ENCODE measurements at regions not wholly inside any gene's neighbourhood (a gene's known extent, or its start where the extent isn't known, plus 50 kb on each side); places are given as distances from the start of the nearest gene placed in this dataset.
A peak's percentile ranks its signal among the peaks of the same experiment; 100 is the strongest.

DNA sequence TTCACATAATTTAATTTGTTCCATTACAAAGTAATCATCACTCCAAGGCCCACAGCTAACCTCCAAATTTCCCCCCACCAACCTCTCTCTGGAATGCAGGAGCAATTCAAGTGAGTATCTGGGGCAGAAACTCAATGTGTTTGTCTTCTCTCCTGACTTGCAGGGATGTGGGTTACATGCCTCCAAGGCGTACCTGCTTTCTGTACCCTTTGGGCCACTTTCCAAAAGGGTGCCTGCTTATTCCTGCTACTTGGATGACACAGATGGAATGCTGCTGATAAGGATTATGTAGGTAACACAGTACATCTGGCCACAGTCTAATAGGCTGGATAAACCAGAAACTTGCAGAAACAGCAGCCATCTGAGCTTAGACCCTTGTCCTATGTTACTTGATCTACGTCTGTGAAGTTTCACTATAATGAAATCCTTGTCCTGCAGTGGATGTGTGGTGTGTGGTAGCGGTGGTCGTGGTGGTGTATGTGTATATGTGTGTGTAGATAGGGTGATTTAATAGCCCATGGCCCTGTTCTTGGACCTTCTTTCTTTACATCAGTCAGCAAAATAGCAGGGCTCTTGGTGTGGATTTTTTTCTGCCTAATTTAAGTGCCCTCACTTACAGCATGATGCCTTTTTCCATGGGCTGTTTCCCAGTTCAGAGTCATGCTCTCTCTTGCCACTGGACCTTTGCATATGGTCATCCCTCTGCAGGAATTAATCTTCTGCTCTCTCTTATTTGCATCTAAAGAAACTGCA lies 175.9 kb downstream of the ZDHHC21 start:
- no peak for FAIRE-seq

DNA sequence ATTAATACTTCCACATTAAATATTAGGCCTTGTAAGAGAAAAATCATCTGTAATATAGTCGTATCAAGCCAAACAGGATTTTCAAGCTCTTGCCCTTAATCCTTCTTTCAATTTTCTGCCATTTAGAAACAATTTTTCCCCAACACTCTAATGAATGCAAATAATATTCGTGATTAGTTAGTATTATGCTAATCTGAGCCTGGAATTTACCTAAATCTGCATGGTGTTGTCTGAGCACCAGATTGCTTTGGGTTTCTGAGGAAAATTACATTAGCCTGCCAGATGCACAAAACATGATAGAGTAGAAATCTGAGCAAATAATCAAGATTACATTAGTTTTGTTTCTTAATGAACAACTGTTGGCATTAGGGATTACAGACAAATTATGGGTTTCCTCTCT lies 176.6 kb downstream of the ZDHHC21 start:
- FAIRE-seq: no peak

DNA sequence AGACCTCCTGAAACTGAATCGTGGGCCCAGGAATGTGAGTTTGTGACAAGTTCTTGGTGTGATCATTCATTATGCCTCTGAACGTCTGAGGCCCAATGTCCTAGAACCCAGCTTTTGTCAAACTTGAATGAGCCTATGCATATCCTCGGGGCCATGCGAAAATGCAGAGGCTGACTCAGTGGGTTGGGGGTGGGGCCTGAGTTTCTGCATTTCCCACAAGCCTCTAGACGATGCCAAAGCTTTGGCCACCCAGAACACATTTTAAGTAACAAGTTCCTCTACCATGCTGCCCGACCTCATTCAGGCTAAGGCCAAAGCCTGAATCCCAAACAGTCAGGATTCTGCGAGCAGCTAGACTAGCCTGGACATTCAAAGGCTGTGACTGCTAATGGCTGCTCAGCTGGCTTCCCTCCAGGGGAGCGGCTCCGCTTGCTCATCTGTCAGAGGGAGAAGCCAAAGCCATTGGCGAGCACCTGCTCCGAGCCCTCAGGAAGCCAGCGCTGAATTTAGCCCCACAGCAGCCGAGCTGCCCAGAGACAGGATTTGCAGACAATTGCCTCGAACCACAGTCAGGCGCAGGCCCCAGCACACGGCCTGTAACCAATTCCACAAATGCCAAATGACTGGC lies 177.5 kb downstream of the ZDHHC21 start:
- no peak for FAIRE-seq

DNA sequence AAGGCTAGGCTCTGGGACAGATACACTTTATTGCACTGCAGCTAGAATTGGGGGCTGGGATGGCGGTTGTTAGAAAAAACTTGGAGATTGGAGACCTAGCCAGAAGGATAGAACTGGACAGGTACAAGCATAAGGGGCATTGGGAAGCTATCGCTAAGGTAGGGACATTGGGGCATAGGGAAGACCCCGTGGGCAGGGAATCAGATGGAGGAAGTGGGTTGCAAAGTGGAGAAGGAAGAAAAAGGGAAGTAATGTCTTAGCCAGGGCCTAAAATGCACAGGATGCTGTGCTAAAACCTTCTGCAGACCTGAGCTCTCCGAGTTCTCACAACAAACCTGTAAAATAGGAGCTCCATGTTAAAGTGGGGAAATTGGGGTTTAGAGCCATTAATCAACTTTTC lies 178.2 kb downstream of the ZDHHC21 start:
- FAIRE-seq: no peak

DNA sequence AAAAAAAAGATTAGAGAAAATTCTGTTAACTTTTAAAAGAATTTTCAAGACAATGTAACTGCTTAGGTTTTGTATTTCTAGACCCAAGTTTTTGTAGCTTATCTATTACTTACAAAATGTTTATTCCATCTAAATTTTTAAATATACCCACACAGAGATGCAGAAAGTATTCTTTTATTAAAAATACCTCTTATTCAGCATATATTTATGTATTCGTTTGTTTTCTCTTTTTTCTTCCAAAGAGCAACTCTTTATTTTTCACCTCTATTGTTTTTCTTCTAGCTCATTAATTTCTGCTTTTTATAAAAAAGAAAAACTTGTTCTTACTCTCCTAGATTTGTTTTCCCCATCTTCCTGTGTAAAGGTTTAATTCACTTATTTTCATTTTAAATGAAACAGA lies 180.3 kb downstream of the ZDHHC21 start:
- FAIRE-seq: peak; percentile 35

DNA sequence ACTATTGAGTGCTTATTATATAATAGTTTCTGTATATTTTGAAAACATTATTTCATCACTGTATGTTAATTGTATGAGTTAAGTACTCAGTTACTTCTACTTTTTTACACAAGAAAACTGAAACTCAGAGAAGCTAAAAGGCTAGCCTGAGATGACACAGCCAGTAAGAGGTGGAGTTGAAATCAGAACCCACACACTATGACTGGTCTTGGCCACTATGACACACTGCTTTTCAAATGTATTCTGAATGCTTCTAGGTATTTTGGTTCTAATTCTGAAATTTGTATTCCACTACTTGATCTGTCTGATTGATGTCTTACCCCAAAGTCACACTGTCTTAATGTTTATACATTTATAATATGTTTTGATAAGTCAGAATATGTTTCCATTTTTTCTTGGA lies 181.8 kb downstream of the ZDHHC21 start:
- FAIRE-seq: no peak

DNA sequence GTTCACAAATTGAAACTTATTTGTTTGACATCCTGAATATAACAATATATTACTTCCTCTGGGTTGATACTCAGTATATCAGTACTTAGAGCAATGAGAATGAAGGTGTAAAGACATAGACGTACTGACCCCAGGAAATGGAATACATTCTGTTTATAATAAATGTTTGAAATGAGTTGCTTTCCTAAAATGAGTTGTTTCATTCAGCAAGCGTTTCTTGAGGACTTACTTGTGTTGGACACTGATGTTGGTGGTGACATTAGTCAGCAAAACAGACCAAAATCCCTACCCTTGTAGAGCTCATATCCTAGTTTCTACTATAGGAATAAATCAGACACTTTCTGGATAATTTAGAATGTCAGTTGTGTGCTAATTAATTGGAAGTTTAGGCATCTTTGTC lies 184.3 kb downstream of the ZDHHC21 start:
- no peak for FAIRE-seq

DNA sequence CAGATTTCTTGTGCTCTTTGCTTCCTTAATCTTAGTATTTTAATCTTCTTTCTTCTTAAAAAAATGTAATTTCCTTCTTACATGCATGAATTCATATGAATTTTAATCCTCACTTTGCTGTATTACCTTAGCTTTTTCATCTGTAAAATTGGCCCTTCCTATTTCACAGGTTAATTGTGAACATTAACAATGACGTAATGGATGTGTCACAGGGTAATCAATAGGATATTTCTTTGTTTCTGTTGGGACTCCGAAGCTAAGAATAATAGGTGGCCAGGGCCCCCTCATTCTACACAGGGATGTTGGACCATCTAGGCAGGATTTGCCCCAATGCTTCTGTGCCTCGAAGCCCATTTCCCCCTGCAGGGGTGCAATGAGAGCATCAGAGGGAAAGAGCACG lies 187.4 kb upstream of the NFIB start:
- no peak for FAIRE-seq

DNA sequence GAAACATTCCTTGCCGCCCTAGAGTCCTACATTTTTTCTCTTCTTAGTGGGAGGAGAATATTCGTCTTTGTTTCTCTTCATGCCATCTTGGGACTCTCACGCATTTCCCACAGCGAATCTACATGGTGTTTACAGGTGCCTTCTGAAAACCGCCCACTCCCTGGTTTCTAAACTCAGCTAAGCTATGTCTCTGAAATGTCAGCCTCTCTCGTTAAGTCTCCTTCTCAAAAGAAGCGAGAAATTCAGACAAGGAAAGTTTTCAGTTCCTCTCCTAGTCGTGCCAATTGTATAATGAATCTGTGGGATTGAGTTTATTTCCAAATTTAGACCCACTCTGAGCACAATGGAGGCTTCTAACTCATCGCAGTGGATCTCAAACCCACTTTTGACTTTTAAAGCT lies 186.8 kb upstream of the NFIB start:
- FAIRE-seq: no peak

DNA sequence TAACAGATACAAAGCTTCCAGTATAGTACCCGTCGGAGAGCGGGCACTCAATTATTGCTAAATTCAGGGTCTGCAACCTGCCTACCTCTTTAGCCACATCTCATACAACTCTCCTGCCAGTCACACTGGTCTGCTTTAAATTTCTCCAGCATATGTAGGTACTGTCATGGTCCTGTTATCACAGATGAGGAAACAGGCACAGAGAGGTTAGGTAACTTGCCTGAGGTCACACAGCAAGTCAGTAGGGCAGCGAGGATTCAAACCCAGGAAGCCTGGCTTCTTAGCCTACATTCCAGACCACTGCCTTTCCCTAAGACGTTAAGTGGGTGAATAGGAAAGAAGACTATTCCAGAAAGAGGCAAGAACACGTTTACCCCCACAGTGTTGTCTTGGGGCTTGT lies 186.0 kb upstream of the NFIB start:
- no peak for FAIRE-seq

DNA sequence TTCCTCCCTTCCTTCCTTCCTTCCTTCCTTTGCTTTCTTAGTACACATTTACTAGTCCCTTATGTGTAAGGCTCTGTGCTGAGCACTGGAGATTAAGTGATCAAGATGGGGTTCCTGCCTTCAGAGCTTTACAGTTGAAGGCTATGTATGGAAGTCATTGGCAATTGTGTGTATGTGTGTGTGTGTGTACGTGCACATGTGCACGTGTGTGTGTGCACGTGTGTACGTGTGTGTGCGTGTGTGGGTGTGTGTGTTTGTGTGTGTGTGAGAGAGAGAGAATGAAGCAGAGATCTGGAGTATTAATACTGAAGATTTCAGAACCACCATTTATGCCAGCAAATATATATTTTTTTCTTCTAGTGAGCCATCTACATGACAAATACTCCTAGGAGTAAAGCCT lies 184.9 kb upstream of the NFIB start:
- no peak for FAIRE-seq

DNA sequence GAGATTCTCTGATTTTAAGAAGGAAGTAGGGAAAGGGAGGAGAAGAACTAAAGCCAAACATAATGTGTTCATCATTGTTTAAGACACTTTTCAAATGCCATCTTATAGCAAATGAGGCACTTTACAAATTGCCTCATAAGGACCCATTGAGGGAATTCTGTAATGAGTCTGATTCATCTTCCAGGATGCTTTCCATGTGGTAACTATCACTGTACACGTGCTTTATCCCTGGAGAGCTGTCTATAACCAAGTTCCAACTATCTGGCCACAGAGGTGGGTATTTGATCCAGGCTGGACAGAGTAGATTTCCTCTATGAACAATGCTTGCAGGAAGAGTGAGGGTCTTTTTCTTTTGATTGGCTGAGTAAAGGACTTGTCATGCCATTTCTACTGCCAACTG lies 183.5 kb upstream of the NFIB start:
- no peak for FAIRE-seq

DNA sequence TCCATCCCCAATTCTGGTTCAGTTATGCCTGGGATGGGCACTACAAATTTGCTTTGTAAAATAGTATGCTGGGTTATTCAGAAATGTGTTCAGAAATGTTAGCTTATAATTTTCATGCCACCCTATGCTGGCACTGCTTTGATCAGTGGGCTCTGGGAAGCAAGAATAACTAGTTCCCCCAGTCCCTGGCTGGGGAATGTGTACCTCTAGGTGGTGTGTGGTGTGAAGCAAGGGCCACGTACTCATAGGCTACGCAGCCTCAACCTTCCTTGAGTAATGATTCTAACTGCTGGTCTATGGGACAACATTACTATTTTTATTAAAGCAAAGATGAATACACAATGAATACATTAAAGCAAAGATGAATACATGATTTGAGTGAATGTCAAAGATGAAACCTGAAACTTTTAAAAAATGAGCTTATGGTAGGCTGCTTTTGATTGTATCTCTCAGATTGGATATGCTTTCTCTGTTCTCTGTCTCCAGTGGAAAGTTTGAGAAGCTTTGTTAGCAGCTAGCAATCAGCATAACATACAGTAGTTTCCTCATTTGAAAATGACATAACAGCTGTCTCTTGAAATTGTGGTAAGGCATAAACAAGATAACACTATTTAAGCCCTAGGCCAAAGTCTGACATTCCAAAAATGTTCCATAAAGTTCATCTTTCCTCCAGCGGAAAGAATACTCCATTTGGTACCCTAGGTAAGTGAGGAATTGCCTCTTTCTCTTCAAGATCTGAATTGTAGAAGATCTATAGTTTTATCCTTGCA lies 174.7 kb upstream of the NFIB start:
- FAIRE-seq: no peak

DNA sequence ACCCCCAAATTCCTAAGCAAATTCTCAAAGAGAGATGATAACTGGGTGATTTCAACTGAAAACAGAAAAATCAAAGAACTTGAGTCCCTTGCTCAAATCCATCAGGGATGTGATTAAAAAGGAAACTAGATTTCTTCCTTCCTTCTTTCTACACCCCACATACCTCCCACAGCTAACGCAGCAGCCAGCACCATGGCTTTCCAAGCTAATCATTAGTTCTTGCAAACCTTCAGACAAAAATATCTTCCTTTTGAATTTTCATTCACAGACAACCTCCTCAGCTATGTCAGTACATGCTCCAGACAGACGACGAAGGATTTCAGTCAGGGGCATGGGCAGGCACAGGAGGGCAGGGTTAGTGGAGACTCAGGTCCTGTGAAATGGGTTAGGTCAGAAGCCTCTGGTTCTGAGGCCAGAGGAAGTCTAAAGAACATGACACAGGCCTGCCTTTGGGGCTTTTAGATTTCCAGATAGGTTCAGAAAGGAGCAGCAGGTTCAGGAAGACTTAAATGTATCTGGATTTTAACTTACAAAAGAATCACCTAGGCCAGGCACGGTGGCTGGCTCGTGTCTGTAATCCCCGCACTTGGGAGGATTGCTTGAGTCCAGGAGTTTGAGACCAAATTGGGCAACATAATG lies 173.7 kb upstream of the NFIB start:
- FAIRE-seq: no peak

DNA sequence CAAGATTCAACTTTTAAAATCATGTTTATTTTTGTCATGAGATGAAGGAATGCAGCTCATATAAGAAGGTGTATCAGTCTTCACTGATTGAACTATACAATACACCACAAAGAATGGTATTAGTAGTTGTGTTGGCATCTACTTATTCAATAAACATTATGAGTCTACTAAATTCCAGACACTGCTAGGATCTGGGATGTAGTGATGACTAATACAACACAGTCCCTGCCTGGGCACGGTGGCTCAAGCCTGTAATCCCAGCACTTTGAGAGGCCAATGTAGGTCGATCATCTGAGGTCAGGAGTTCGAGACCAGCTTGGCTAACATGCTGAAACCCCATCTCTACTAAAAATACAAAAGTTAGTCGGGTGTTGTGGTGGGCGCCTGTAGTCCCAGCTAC lies 171.4 kb upstream of the NFIB start:
- no peak for FAIRE-seq

DNA sequence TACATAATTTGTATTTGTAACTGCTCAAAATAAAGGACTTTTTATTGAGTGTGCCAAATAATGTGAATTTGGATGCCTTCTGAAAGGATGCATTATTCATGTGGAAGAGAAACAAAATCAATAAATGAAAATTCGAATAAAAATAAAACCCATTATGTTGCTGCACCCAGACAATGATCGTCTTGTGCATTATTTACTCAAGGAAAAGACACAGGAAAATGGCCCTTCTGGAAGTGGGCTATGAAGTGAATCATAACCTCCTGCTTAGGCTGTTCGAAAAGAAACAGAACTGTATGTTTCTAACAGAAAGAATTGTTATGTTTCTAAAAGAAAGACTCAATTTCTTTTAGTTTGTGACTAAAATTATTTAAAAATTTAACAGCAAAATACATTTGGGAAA lies 168.9 kb upstream of the NFIB start:
- FAIRE-seq: no peak

DNA sequence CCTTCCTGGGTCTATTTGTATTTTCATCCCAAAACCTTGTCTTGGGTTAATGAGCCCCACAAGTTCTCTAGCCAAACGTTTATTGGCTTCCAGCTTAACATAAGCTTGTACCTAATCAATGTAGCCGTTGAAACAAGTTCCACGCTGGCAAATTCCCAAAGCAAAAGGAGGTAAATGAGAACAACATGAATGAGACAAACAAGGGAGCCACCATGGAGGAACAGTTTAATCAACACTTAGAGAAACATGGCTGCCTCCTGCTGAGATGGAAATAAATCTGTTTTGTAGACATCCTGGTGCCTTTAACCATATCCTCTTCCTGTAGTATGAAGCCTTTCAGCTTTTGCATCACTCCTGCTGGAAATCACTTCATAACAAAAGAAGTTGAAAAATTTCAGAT lies 166.6 kb upstream of the NFIB start:
- no peak for FAIRE-seq

DNA sequence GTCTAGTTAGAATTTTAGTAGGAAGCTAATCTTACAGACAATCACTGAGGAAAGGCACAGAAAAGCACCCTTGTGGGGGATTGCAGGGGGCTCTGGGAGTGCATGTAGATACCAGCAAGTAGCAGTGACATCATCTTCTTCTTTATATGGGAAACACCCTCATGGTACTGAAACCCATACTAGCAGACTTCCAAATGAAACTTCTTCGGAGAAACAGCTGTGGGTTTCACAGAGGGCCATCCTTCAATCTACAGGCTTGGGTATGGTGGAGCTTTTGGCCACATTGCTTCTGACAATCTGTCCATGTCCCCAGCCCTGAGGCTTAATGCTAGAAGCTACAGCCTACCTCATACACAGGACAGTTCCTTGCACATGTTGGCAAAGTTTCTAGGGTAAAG lies 165.2 kb upstream of the NFIB start:
- no peak for FAIRE-seq

DNA sequence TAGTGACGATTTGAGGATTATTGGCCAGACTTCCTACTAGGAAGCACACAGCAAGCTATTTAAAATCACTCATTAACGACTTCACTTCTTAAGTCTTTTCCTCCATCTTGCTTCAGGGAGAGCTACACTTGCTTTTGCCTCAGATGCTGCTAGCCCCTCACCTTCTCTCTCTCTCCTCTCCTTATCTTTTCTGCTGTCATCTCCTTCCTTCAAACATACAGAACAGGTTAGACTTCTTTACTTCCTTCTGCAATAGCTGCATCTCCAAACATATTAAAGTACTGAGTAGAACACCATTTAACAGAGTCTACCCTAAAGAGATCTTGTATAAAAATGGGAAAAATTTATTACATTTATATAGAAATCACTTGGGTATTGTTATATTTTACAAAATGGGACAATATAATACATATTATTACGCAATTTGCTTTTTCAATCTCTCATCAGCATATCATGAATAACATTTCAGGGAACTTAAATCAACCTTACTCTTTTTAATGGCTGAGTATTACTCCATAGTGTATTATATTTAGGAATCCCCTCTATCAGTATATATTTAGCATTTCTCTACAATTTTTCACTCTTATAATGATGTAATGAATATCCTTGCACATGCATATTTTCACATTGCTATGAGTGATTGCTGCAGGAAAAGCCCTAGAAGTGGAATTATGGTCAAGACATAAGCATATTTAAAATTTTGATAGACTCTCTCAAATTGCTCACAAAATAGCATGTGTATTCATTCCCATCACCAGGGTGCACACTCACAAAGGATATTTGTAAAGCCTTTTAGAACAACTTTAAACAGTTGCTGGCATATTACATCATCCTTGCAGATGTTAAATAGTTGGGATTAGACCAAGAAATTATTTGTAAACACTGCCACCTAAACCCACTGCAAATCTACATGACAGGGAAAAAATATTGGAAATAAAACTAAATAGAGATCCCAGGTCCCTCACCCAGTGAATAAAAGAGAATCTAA lies 164.5 kb upstream of the NFIB start:
- FAIRE-seq: no peak

DNA sequence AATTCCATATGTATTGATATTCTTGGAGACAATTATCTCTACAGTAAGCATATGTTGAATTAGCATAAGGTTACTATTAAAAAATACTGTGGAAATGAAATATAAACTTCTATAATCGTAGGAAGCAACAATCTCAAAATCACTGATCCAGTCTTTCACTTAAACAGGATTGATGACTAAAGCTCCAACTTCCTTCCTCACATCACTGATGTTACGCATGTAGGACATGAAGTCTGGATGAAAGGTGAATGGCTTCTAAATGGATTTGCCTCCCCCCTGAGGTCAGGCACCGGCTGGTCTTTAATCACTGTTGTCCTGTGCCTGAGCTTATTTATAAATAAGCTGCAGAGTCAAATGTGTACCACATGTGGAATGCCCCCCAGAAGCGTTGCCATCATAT lies 157.1 kb upstream of the NFIB start:
- no peak for FAIRE-seq

DNA sequence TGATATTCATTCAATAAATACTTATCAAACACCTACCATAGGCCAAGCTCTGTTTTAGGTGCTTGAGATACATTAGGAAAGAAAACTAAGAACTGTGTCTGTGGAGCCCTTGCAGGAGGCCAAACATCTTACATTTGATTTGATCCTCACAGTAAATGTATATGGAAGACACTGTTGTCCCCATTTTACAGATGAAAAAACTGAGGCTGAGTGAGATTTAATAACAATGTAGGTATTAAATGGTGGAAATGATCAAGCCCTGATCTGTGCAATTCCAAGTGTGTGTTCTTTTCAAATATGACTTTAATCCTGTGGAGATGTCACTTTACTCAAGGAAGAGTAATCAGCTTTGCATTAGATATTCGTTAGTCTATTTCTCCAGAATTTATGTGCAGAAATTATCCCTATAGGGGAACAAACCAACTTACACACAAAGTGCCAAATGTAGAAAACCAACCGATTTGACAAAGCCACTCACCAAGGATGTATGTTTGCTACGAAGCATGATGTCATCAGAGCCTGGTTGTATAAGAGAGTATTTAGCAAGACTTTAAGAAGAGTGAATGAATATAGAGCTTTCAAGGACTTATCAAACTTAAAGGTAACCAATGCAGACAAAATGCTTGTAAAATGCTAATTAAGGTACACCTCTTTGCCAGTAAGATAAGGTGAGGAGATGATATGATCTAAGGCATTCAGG lies 153.9 kb upstream of the NFIB start:
- no peak for FAIRE-seq

DNA sequence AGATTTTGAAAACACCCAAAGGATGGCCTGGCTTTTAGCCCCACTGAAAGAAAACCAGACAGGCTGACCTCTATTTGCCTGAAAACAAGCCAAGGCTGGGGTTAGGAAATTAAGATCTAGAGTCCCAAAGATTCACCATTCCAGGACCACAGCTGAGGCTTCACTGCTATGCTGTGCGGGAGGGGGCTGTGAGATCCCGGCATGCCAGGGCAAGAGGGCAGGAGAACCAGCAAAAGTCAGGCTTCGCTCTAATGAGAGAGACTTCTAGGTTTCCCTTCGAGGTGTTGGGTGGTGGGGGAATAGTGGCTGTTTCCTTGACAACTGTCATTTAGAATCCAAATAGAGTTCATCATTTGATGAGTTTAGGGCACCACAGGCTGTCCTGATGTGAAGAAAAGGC lies 152.9 kb upstream of the NFIB start:
- no peak for FAIRE-seq

All from A204.1 (cell line).